ENCODE measurements at regions not wholly inside any gene's neighbourhood (a gene's known extent, or its start where the extent isn't known, plus 50 kb on each side); places are given as distances from the start of the nearest gene placed in this dataset.
"Not testable (repeated sequence)": the region's sequence is repeated elsewhere in the genome, so short reads cannot be mapped to it uniquely, and the experiment has no call there.

- DNase-seq, result no peak
Observed at GRCh38 chr12:13924286-13924685, 57.1 kb downstream of the GRIN2B start.

GRCh38 chr12:13918897-13919296 is 62.5 kb downstream of the GRIN2B start:
- no peak for DNase-seq

GRCh38 chr12:13915096-13915495 is 66.3 kb downstream of the GRIN2B start:
- no peak for DNase-seq

- no peak for DNase-seq
Observed at GRCh38 chr12:13913371-13913770, 68.0 kb downstream of the GRIN2B start.

GRCh38 chr12:13911756-13912554 is 69.4 kb downstream of the GRIN2B start:
- DNase-seq, result no peak

GRCh38 chr12:13905794-13906193 is 75.6 kb downstream of the GRIN2B start:
- DNase-seq, result no peak

GRCh38 chr12:13900718-13901117 is 80.7 kb downstream of the GRIN2B start:
- DNase-seq, result no peak

GRCh38 chr12:13898387-13898786 is 83.0 kb downstream of the GRIN2B start:
- DNase-seq, result not testable (repeated sequence)

- DNase-seq, result no peak
Observed at GRCh38 chr12:13897811-13898210, 83.6 kb downstream of the GRIN2B start.

- DNase-seq, result no peak
Observed at GRCh38 chr12:13896063-13896626, 85.3 kb downstream of the GRIN2B start.

GRCh38 chr12:13891902-13892301 is 89.5 kb downstream of the GRIN2B start:
- no peak for DNase-seq

- no peak for DNase-seq
Observed at GRCh38 chr12:13890943-13891342, 90.5 kb downstream of the GRIN2B start.

GRCh38 chr12:13887779-13888388 is 93.5 kb downstream of the GRIN2B start:
- no peak for DNase-seq

- DNase-seq, result no peak
Observed at GRCh38 chr12:13882176-13882575, 99.2 kb downstream of the GRIN2B start.

GRCh38 chr12:13880613-13881012 is 100.8 kb downstream of the GRIN2B start:
- DNase-seq, result no peak

- no peak for DNase-seq
Observed at GRCh38 chr12:13875744-13876143, 105.7 kb downstream of the GRIN2B start.

- DNase-seq, result no peak
Observed at GRCh38 chr12:13870255-13870654, 111.1 kb downstream of the GRIN2B start.

GRCh38 chr12:13864081-13864673 is 117.2 kb downstream of the GRIN2B start:
- peak; percentile 68 for DNase-seq

GRCh38 chr12:13857750-13858149 is 123.7 kb downstream of the GRIN2B start:
- no peak for DNase-seq

GRCh38 chr12:13853471-13853870 is 127.9 kb downstream of the GRIN2B start:
- no peak for DNase-seq

- no peak for DNase-seq
Observed at GRCh38 chr12:13851828-13852227, 129.6 kb downstream of the GRIN2B start.

GRCh38 chr12:13849456-13849855 is 131.9 kb downstream of the GRIN2B start:
- no peak for DNase-seq

- no peak for DNase-seq
Observed at GRCh38 chr12:13843841-13844240, 137.6 kb downstream of the GRIN2B start.

GRCh38 chr12:13841358-13841757 is 140.0 kb downstream of the GRIN2B start:
- DNase-seq, result no peak

Measured in activated CD4-positive, alpha-beta T cell treated with anti-CD3 and anti-CD28 coated beads, Interleukin-2, Interleukin-6, amounts not matched to agents 100 ng/mL and 50 ng/mL, durations not matched to agents 16 hours and 8 hours (primary cell).